ENCODE measurements at regions not wholly inside any gene's neighbourhood (a gene's known extent, or its start where the extent isn't known, plus 50 kb on each side); places are given as distances from the start of the nearest gene placed in this dataset.

DNA sequence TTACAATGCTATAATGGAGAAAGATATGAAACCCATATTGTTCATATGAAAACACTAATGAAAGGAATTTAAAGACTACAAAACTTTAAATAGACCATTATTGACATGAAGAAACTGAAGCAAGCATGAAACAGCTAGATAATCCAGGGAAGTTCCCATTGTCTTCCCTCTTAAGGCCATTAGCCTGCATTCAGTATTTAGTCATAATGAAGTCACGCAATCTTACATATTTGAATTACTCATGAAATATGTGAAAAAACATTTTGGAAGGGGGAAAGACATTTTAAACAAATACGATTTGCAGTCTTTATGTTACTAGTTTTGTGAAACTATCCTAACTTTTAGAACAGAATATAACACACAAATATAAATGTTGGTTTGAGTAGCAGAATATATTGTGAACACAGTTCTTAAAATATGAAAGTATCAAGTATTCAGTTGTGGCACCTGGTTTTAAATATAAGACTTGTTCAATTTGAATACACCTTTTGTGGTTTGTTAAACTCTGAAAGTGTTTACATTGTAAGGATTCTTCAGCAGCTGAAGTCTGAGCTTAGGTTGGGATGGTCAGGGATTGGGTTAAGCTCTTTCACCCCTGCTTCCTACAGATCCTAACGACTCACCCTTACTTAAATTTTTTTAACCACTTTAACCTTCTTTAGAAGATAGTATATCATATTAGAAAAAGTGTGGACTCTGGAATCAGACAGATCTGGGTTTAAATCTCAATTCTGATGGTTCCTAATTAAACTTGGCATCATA is 500.3 kb upstream of the TENM4 start:
- Histone ChIP-seq H2BK120ac (ENCODE audit: low read depth, low read length) (no peak overlapping the region; the same call in 1 of the 2 replicates), H2AK5ac (ENCODE audit: low read depth, low read length) (no peak overlapping the region), H3K9me1 (ENCODE audit: insufficient read depth, low read length) (0 out of 2 replicates have a peak, but pooled peaks cover 3% of the 10 kb centered on the region), H3K79me1 (ENCODE audit: low read depth in 1 of 2, low read length in 2 of 2) (no peaks in the 10 kb centered on the region), H2AK9ac (replicated peaks; ENCODE audit: low read depth, low read length, poor library complexity) (no peak overlapping the region), H4K5ac (ENCODE audit: low read depth, low read length) (0 out of 2 replicates have a peak overlapping the region, but pooled peaks have one; percentile 54), H3K4me3 (ENCODE audit: insufficient read depth, low read depth, low read length) (no peak overlapping the region), H3K56ac (ENCODE audit: extremely low read depth, insufficient read depth, low read length) (no peak overlapping the region), H3K4me2 (ENCODE audit: low read depth, low read length) (no peak overlapping the region), H4K91ac (ENCODE audit: insufficient read depth, low read depth, low read length) (no peak overlapping the region), H3K36me3 (ENCODE audit: control insufficient read depth, insufficient read depth, low read length) (no peaks in the 10 kb centered on the region), H2BK5ac (ENCODE audit: low read depth, low read length, poor library complexity, severe bottlenecking) (no peak overlapping the region), H3K9me3 (ENCODE audit: control insufficient read depth, insufficient read depth, low read length) (no peaks in the 10 kb centered on the region), H4K20me1 (ENCODE audit: insufficient read depth, low read length) (no peaks in the 10 kb centered on the region), H3K14ac (replicated peaks; ENCODE audit: low read depth, low read length) (peak overlapping the region; percentile 55; the same call in 1 of the 2 replicates), H2BK15ac (ENCODE audit: low read depth, low read length) (no peak overlapping the region), H2BK20ac (ENCODE audit: low read depth, low read length) (peak overlapping the region; percentile 81), H3K9ac (ENCODE audit: low read depth, low read length) (no peak overlapping the region), H4K8ac (ENCODE audit: low read depth in 2 of 2, low read length in 2 of 2) (no peak overlapping the region), H3K23ac (ENCODE audit: low read depth, low read length) (no peak overlapping the region), H3K4me1 (ENCODE audit: control insufficient read depth, insufficient read depth, low read length) (peaks cover 9% of the 10 kb centered on the region), H3K27me3 (ENCODE audit: control insufficient read depth, insufficient read depth, low read length) (no peaks in the 10 kb centered on the region), H2AFZ (replicated peaks; ENCODE audit: low read length, poor library complexity) (no peak overlapping the region), H3K4ac (ENCODE audit: low read depth, low read length) (no peak overlapping the region; the same call in 1 of the 2 replicates), H3K18ac (ENCODE audit: low read depth, low read length) (peak overlapping the region; percentile 35; the same call in 1 of the 2 replicates), H3K27ac (ENCODE audit: insufficient read depth, low read length) (peak overlapping the region; percentile 25; the same call in 1 of the 2 replicates)
- no TSS peak for BruUV-seq (replicated peaks)
- TF ChIP-seq NFE2L2 (IDR thresholded peaks at IDR 0.05; ENCODE audit: low read depth, low read length) (no peak), MXI1 (IDR thresholded peaks at IDR 0.05; ENCODE audit: borderline replicate concordance, low read depth, low read length) (no peak), RAD21 (IDR thresholded peaks at IDR 0.05; ENCODE audit: low read length) (no peak), MAZ (IDR thresholded peaks at IDR 0.05; ENCODE audit: borderline replicate concordance, low read depth, low read length) (no peak), CHD1 (IDR thresholded peaks at IDR 0.05; ENCODE audit: low read depth, low read length) (no peak), MAFK (IDR thresholded peaks at IDR 0.05; ENCODE audit: low read depth, low read length) (no peak), FOS (IDR thresholded peaks at IDR 0.05; ENCODE audit: low read depth, low read length) (0 out of 2 replicates have a peak, but pooled peaks have one; percentile 9), BHLHE40 (IDR thresholded peaks at IDR 0.05; ENCODE audit: low read depth, low read length) (no peak), POLR2A (IDR thresholded peaks at IDR 0.05; ENCODE audit: low read depth, low read length) (no peak), SMC3 (IDR thresholded peaks at IDR 0.05; ENCODE audit: low read depth, low read length) (no peak), RFX5 (IDR thresholded peaks at IDR 0.05; ENCODE audit: low read depth, low read length) (no peak), CEBPB (IDR thresholded peaks at IDR 0.05; ENCODE audit: low read depth, low read length) (peak; percentile 23; the same call in 1 of the 2 replicates)
- TF ChIP-seq, protein P1, sequence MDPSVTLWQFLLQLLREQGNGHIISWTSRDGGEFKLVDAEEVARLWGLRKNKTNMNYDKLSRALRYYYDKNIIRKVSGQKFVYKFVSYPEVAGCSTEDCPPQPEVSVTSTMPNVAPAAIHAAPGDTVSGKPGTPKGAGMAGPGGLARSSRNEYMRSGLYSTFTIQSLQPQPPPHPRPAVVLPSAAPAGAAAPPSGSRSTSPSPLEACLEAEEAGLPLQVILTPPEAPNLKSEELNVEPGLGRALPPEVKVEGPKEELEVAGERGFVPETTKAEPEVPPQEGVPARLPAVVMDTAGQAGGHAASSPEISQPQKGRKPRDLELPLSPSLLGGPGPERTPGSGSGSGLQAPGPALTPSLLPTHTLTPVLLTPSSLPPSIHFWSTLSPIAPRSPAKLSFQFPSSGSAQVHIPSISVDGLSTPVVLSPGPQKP (IDR thresholded peaks at IDR 0.05; ENCODE audit: borderline replicate concordance, low read depth, low read length), result no peak
- TF ChIP-seq, protein P2, sequence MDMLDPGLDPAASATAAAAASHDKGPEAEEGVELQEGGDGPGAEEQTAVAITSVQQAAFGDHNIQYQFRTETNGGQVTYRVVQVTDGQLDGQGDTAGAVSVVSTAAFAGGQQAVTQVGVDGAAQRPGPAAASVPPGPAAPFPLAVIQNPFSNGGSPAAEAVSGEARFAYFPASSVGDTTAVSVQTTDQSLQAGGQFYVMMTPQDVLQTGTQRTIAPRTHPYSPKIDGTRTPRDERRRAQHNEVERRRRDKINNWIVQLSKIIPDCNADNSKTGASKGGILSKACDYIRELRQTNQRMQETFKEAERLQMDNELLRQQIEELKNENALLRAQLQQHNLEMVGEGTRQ (IDR thresholded peaks at IDR 0.05; ENCODE audit: low read depth, low read length), result no peak
- intact Hi-C loops (cut with micrococcal nuclease), result no loop called here
- dilution Hi-C loops (cut with HindIII; ENCODE audit: low sequenced_read_pairs, unreplicated experiment), result no loop called here
- ChIA-PET POLR2A (ENCODE audit: unreplicated experiment) (no interaction called here), CTCF (no interaction called here)
- no CpG with 5 or more reads among the region's 3 CpGs for WGBS, 2 experiments (ENCODE audit: extremely low coverage in 2 of 2, insufficient read length in 1 of 2)
- ATAC-seq (ENCODE audit: low read depth) (peak; percentile 74), DNase-seq (peak; percentile 82)
- in situ Hi-C loops (cut with MboI; ENCODE audit: low sequenced_read_pairs), result no loop called here
